ENCODE measurements at regions not wholly inside any gene's neighbourhood (a gene's known extent, or its start where the extent isn't known, plus 50 kb on each side); places are given as distances from the start of the nearest gene placed in this dataset.
A peak's percentile ranks its signal among the peaks of the same experiment; 100 is the strongest.
"Not testable (repeated sequence)": the region's sequence is repeated elsewhere in the genome, so short reads cannot be mapped to it uniquely, and the experiment has no call there.

DNA sequence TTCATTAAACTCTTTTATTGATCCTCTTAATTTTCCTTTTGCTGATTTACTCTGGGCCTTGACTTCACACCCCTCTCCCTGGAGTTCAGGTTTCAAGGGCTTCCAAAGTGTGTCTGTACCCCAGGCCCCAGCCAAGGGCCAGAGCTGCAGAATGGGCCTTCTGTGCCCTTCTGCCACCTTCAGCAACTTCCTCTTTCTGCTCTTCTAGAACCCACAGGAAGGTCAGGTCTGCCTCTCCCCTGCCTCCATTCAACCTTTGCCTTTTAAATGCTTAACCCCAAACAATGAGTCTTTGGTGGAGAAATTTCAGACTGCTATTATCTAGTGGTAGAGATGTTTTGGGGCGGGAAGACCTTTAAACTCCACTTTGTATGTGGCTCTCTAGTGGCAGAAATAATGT lies 63.1 kb downstream of the TSN start:
- peak; percentile 2 for DNase-seq

- DNase-seq: no peak
Observed at GRCh38 chr2:121819846-121820245, 64.4 kb downstream of the TSN start.

DNA sequence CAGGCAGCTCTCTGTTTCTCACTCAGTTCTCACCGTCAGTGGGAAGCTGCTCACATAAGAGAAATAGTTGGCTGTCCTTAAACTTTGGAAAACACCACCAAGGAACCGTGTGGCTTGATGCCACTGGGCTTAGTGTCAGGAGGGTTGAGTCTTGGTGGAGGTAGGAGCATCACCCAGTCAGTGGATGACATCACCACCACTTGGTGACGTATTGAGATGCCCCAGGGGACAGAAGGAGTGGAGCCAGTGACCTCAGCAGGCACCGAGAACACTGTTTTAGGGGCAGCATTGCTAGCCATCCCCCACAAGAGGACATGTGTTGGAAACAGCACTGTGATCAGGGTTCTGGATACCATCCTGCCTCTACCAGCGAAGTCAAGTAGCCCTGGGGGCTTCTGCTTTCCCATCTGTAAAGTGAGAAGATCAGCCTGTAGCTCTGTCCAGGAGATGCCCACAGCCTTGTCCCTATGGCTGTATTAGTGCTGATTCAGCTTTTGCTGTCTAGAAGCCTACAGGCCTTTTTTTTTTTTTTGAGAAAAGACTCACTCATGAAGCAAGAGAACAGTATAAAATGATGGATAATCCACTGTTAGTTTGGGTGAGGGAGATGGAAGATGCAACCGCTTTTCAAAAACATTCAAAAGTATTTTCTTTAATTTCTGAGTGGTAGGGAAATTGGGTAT lies 66.2 kb downstream of the TSN start:
- no peak for DNase-seq

GRCh38 chr2:121824264-121824663 lies 68.8 kb downstream of the TSN start:
- DNase-seq: no peak

DNA sequence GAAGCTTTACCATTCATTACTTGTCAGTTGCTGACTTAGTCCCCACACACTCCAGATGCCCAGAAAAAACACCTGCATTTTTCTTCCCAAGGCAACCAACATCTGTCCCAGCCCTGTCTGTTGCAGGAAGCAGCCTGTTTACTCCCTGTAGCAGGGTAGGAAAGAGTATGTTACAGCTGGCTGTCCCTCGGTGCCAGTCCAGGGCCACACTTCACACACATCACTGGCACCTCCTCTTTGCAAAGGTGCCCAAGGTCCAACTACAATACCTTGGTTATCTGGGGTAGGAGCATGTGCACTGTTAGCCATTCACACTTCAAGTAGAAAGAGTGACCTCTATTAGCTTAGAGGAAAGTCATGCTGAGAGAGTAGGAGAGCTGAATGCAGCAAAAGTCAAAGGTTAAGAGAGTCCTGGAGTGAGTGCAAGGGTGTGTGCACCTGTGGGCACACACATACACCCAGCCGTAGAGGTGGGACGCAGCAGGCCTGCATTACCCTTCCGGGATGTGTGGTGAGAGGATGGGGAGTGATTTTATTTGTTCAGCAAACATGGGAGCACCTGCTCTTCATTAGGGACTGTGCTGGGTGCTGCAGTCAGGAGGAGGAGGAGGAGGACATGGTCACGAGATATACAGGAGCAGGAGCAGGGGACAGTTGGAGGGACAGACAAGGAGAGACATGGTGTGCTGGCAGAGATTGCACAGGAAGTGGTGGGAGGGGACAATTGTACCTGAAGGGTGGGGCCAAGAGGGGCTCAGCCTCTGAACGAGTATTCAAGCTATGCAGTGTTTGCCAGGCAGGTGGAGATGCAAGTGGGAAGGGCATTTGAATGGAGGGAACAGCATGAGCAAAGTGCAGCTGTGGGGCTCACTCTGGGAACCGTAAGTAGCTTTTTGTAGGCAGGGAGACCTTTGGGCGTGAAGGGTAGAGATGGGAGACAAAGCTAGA lies 69.8 kb downstream of the TSN start:
- no peak for DNase-seq

- DNase-seq: no peak
Observed at GRCh38 chr2:121826036-121826435, 70.6 kb downstream of the TSN start.

GRCh38 chr2:121828281-121828731 lies 72.9 kb downstream of the TSN start:
- no peak for DNase-seq

DNA sequence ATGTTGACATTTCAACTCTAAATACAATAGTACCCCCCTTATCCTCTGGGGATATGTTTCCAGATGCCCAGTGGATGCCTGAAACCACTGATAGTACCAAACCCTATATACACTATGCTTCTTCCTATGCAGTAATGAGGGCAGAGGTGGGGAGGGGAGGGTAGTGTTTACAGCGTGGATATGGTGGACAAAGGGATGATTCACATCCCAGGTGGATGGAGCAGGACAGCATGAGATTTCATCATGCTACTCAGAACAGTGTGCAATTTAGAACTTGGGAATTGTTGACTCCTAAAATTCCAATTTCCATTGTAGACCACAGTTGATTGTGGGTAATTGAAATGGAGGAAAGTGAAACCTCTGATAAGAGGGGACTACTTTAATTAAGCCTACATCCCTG lies 75.4 kb downstream of the TSN start:
- DNase-seq: no peak

DNA sequence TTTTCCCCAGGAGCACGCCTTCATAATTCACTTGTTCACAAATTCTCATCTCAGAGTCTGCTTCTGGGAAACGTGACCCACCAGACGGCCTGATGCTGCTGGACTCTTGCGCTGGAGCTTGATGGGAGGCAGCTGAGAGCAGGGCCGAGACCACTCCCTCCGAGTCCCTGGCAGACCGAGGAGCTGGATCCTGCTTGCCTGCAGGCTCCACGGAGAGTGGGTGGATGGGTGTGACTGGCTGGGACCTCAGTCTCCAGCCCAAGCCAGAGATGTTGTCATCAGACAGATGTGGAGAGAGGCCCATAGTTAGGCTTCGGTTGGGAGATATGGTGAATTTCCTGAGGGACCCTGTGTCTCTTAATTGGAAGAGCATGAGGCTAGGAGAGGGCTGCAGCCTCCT lies 76.4 kb downstream of the TSN start:
- no peak for DNase-seq

GRCh38 chr2:121832412-121833357 lies 77.2 kb downstream of the TSN start:
- DNase-seq: no peak

- no peak for DNase-seq
Observed at GRCh38 chr2:121833358-121833723, 77.9 kb downstream of the TSN start.

DNA sequence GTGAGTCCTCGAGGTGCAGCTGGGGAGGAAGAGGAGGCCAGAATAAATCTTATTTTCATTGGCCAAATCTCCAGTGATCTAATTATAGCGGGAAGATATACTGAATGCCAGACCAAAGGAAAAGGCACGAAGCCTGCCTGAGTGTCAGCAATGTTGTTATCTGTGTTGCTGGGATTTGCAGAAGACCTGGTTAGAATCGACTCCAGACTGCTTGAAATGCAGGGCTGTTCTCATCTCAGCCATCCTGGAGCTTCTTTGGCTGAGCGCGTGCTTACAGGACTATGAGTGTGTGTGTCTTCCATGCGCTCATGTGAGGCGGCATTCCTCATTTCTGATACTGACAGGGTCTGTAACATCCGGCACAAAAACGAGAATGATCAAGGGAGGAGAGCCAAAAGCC lies 81.2 kb downstream of the TSN start:
- DNase-seq: no peak

DNA sequence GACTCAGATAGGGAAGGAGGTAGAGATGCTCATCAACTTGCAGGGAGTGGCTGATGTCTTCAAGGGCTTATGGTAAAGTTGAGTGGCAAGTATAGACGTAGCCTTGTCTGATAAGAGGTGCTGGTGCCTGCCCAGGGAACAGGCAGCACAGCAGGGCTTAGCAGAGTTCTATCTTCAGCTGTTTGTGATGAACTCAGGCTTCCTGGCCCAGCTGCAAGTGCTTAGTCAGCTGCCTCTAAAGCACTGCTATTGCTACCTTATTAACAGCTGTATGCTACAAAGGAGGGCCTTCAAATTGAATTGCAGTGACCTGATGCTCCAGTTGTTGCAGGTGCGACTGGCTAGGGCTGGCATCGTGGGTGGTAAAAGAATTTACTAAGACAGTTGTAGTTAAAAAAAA lies 82.1 kb downstream of the TSN start:
- DNase-seq: no peak

GRCh38 chr2:121838551-121838950 lies 83.1 kb downstream of the TSN start:
- DNase-seq: no peak

GRCh38 chr2:121839584-121839983 lies 84.1 kb downstream of the TSN start:
- no peak for DNase-seq

DNA sequence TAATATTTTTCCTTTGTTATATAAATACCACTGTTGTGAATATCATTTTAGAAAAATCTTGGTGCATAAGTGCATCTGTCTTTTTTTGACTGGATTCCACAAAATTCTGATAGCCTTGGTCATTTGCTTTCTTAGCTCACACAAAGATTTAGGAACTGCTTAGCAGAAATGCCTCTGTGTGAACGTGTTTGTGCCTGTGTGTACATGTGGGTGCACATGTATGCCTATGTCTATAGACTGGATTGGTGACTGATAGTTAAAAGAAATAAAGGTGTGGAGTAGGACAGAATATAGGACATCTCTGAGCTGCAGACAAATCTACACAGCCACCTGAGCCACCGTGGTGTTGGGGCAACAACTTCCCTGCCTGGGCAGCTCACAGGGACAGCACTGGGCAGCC lies 93.8 kb downstream of the TSN start:
- DNase-seq: no peak

DNA sequence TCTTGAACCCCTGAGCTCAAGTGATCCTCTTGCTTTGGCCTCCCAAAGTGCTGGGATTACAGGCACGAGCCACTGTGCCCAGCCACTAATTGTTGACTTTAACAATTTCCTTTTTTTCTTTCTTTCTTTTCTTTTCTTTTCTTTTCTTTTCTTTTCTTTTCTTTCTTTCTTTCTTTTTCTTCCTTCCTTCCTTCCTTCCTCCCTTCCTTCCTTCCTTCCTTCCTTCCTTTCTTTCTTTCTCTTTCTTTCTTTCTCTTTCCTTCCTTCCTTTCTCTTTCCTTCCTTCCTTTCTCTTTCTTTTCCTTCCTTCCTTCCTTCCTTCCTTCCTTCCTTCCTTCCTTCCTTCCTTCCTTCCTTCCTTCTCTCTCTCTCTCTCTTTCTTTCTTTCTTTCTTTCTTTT lies 97.7 kb downstream of the TSN start:
- not testable (repeated sequence) for DNase-seq

GRCh38 chr2:121855510-121855909 lies 100.1 kb downstream of the TSN start:
- DNase-seq: no peak

DNA sequence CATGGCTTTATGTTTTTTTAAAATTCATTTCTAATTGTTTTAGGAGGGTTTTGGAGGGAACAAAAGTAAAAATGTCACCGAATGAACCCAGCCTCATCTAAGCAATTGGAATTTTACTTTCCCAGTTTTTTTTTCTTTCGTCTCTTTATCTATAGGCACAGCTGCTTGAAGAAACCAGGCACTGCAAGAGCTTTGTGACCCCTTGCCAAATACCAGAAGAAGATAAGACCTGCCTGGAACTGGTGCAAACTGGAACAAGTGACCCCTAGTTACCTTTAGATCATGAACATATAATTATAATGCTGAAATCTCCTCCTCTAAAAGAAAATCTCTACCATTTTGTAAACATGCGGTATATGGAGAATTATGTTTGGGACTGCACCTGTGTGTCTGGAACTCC lies 100.9 kb downstream of the TSN start:
- no peak for DNase-seq

- no peak for DNase-seq
Observed at GRCh38 chr2:121858369-121858768, 102.9 kb downstream of the TSN start.

DNA sequence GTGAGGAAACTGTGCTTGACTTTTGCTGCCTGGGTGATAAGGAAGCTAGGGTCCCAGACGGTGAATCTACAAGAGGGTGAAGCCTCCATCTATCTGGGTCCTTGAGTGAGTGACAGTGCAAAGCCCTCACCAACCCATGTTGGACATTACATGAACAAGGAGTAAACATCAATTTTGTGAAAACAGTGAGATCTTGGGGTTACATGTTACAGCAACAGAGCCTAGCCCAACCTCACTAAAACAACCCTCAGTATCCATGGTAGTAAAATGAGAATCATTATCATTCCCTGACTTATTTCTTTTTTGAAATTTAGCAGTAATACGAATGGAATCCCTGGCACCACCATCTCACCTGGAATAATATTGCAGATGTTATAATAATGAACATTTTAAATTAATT lies 103.4 kb downstream of the TSN start:
- no peak for DNase-seq

GRCh38 chr2:121860033-121860757 lies 104.7 kb downstream of the TSN start:
- DNase-seq: no peak

All from GF-D8 (cell line).